Activated gamma-delta T cell treated with anti-CD3 and anti-CD28 coated beads, Interleukin-2, amount 50 U/mL, for 16 hours (primary cell): ENCODE measurements at regions not wholly inside any gene's neighbourhood (a gene's known extent, or its start where the extent isn't known, plus 50 kb on each side); places are given as distances from the start of the nearest gene placed in this dataset.
"Not testable (repeated sequence)": the region's sequence is repeated elsewhere in the genome, so short reads cannot be mapped to it uniquely, and the experiment has no call there.

Source experiments
- DNase-seq: peaks from one replicate; pipeline ENCODE4 v3.0.0-alpha.2; 2020; ENCODE audit warnings: low read depth

DNA sequence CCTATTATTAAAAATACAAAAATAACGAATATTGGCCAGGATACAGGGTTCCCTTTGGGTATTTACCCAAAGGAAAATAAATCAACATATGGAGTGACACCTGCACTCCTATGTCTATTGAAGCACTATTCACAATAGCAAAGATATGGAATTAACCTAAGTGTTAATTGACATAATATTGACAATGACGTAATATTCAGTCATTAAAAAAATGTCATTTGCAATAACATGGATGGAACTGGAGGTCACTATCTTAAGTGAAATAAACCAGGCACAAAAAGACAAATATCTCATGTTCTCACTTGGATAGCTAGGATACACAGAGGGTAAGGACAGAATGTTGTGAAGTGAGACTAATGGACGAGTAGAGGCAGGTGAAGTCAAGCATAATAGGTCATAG is 326.3 kb upstream of the PTGER4 start:
- no peak for DNase-seq

DNA sequence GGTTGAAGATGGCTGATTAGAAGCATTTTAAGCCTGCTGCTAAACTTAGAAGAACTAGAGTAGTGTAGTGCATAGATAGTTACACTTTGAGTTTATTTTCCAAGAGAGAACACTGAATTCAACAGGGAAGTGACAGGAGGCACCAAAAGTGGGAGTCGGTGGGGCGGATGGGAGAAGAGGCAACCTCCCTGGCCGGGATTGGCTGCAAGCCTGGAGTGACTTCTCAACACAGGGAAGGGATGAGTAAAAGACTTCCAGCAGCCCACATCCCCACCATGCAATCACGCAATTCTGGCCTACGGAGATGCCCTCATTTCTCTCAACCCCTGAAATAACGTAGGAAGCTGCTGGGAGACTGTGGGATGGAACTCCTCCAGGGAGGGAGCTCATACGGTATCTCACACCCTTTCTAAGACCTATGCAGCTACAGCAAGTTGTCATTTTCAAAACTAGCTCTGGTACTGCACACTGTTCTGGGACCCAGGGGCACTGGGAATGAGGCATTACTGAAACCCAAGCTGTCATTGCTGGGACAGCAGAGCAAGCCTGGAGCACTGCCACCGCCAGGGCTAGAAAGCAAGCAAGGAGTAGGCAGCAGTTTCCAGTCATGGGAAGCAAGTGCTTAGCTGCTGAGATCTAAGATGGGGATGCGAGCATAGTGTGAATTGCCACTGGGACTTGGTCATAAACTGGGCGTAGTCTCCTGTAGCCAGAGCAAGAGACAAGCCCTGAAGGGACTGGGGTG is 331.6 kb upstream of the PTGER4 start:
- DNase-seq: no peak

DNA sequence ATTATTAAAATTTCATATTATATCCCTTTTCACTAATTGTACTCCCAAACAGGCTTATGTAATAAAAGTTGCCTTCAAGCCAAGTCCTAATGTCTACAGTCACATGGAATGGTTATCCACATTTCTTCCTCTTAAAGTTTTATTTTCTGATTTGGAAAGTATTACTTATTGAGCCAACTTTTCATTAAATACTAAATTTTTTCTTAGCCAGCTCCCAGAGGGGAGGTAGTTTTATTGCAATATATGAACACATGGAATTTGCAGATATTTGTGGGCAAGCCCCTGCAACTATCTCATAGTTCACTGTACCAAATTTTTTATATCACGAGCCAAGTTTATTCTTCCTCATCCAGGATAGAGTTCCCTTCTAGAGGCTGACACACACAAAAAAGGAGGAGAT is 332.8 kb upstream of the PTGER4 start:
- DNase-seq: no peak

DNA sequence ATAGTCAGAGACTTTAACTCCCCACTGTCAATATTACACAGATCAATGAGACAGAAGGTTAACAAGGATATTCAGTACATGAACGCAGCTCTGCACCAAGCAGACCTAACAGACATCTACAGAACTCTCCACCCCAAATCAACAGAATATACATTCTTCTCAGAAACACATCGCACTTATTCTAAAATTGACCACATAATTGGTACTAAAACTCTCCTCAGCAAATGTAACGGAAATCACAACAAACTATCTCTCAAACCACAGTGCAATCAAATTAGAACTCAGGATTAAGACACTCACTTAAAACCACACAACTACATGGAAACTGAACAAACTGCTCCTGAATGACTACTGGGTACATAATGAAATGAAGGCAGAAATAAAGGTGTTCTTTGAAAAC is 341.3 kb upstream of the PTGER4 start:
- not testable (repeated sequence) for DNase-seq

DNA sequence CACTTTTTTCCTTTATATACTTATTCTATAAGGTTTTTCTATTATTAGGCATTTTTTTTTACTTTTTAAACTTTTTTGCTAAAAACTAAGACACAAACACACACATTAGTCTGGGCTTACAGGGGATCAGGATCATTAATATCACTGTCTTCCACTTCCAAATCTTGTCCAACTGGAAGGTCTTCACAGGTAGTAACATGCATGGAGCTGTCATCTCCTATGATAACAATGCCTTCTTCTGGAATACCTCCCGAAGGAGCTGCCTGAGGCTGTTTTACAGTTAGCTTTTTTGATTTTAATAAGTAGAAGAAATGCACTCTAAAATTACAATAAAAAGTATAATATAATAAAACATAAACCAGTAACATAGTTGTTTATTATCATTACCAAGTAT is 345.5 kb upstream of the PTGER4 start:
- DNase-seq: no peak

DNA sequence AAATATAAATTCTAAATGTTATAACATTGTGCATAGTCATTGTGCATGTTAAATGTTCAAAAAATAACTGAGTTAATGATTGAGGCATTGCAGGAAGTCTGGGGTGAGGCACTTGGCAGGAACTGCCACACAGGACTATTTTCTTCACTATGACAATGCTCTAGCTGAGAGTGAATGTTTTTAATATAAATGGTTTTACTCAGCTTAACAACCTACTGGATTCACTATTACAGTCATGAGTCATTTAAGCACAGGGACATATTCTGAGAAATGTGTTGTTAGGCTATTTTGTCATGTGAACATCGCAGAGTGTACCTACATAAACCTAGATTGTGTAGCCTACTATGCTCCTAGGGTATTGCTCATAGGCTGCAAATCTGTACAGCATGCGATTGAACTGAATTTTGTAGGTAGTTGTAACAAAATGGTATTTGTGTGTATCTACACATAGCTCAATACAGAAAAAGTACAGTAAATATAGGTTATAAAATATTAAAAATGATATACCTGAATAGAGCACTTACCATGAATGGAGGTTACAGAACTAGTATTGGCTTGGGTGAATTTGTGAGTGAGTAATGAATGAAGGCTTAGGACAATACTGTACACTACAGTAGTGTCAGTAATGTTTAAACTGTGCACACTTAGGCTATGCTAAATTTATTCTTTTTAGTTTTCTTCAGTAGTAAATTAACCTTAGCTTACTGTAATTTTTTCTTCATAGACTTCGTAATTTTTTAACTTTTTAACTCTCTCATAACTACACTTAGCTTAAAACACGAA is 346.1 kb upstream of the PTGER4 start:
- no peak for DNase-seq

DNA sequence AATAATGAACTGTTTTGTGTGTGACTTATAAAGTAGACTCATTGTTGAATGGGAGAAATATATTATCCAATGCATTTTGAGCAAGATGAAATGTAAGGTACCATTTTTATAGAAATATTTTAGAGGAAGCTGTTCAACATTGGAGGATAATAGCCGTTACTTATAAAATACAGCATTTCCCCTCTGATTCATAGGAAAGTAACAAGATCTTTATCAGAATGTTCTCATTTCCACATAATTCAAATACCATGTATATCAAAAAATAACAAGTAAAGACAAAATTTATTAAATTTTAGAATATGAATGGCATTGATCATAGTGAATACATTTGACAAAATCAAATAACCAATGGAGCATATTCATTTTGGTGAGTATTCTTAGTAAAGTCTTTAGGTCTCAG is 346.7 kb upstream of the PTGER4 start:
- no peak for DNase-seq

DNA sequence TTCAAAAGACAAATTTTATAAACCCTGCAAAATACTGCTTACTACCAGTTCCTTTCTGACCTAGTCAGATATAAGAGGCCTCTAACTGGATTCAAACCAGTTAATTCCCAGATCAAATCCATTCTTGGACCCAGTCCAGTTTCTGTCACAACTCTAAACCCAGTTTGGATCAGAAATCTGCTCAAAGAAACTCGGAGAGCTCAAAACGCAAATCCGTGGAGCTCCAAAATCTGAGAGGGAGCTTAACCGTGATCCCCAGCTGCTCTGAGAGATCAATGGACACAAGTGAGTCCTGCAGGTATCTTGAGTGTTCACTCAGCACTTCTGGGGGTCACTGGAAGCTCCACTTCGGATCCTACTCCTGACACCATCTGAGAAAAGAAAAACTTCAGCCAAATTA is 348.1 kb upstream of the PTGER4 start:
- no peak for DNase-seq

DNA sequence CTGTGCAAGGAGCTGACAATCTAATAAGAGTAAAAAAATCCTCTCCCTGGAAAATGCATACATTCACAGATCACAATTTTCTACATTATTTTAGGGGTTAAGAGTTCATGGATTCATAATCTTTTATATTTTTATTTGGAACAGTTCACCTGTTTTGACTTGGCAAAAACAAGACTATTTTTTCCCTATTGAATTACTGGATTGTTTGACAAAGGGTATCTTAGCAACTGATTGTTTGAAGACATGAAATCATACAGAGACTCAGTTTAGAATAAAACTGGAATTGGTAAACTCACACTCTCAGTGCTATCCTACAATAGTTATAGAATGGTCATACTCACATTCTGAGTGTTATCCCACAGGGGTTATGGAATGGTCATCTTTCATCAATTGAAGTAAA is 358.2 kb upstream of the PTGER4 start:
- no peak for DNase-seq

DNA sequence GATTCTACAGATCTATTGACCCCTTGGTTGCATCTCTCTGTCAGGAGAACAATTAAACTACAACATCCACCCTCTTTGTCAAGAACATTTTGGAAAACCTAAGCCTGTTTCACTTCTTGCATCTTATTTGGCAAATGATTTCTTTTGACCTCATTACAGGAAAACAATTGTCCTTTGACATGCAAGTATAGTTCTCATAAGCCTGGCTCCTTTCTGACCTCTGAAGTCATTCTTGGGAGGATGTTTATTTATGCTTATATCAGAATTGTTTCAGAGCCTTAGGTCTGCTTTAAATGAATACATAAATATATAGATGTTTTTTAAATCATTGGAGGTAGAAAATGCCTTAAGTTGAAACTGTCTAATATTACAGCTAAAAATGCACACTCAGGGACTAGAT is 361.3 kb upstream of the PTGER4 start:
- DNase-seq: no peak

DNA sequence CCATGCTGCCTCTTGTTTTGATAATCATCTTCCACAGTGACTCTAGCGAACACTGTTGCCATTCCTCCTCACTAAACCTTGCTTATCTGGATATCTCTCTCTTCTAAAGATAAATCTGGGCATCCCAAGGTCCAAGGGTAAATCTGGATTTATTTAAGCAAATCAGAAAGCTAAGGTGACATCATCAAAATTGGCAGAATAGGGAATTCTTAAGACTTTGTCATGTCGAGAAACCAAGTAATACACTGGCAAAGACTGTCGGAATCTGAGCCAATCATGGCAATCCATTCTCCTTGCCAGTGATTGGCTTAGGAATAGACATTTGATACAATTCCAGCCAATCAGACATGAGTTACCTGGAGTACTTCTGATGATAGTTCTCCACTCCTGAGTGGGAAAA is 362.7 kb upstream of the PTGER4 start:
- no peak for DNase-seq

DNA sequence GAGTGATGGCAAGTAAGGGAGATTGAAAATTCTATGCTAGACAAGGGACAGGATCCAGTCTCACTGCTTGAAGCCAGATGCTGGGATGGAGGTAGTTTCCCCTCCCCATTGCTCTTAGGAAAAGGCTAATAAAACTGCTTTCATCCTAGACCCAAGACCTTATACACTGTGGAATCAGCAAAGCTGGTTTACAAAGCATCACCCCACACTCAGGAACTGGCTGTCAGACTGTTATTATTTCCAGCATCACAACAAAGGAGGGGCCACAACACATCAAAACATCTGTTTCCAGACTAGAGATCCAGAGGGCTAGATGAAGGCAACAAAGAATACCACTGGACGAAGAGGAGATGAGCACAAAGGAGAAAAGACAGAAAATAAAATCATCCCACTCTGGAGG is 364.6 kb upstream of the PTGER4 start:
- no peak for DNase-seq

DNA sequence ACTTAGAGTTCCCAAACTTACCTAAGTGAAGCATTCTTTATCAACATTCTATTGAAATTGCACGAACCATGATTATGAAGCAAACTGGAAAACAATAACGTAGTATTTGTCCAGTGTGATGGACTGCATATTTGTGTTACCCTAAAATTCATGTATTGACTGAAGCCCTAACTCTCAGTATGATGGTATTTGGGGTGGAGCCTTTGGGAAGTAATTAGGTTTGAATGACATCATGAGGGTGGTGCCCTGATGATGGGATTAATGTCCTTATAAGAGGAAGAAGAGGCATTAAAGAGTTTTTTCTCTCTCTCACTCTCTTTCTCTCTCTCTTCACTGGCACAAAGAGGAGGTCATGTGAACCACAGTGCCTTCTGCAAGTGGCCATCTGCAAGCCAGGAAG is 365.4 kb upstream of the PTGER4 start:
- no peak for DNase-seq

DNA sequence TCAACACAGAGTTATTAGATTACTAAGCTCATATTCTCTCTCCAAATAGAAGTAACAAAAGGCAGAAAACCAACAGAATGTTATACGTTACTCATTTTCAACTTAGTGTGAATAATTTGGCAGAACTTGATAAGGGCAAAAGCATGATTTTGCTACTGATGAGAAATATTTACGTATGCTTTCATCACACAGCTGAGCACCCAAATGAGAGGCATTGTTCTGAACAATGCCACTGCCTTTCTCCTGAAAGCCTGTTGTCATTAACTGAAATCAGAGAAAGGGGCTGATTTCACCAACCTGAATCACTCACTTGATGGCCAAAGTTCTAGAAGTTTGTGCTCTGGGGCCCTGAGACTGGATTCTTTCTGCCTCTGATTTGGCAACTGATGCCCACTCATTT is 367.5 kb upstream of the PTGER4 start:
- DNase-seq: no peak

DNA sequence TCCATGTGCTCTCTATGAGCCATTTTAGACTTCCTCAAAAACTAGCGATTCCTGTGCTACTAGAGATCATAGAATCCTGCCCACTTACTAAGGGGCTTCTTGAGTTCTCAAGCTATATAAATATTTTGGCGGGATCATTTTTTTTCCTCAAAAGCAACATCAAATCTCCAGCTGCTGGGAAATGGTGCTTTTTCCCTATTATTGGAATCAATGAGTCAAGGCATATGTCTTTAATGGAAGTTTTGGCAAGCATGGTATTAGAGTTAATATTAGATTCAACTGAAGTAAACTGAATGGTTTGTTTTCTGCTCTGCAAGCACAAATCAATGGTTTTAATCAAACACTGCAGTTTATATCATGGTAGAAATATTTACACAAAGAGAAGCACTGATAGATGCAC is 369.9 kb upstream of the PTGER4 start:
- no peak for DNase-seq

DNA sequence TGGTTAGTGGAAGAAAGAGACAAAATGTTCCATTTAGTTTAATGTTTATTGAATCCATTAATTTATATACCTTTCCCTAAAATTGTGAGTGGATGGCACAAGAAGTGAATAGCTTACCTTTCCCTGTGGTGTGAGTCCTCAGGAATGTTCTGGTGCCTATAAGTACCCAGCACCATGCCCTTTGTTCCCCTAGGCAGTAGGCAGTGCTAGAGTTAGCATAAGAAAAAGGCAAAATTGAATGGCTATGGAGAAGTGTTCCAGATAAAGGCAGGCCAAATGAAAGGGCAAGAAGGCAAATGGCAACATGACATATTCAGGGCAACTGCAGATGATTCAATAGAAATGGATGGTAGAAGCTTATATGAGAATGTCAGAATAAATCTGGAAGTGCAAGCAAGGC is 370.8 kb upstream of the PTGER4 start:
- no peak for DNase-seq

DNA sequence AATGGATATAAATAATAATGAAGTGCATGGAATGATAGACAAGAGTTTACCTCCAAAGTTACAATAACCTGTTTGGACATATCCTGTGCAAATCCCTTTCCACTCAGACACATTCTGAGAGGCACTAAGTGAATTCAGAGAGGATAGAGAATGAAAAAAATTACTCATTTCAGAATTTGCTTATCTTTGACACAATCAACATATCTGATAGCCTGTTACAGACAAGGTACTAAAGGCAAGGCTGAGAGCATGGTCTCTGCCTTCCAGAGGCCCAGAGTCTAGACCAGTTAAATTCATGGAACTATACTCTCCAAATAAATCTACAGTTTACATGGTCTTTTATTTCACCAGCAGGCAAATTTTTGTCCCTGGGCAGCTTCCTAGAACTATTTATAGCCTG is 371.8 kb upstream of the PTGER4 start:
- DNase-seq: no peak

DNA sequence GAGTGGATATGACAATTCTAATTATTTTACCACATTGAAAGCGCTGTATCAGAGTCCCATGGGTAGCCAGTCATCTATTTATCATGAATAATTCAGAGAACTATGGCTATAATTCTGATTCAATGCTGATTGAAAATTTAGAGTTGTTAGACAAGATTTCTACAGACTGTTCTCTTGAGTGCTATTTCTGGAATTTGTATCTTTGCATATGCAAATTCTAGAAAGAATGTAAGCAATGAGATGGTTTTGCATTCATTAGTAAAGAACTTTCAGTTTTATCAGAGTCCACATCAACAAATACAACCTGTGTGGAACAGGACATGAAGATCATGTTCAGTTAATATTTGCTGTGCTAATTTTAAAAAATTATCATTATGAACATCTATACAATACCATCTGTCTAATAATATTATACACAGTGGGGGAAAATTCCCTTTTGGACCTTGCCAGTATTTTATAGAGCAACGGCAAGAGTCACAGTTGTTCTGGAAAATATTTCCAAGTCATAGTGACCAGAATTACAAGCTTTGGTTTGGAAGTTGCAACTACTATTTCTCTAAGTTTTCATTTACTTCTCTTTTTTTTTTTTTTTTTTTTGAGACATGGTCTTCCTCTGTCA is 372.7 kb upstream of the PTGER4 start:
- DNase-seq: no peak

DNA sequence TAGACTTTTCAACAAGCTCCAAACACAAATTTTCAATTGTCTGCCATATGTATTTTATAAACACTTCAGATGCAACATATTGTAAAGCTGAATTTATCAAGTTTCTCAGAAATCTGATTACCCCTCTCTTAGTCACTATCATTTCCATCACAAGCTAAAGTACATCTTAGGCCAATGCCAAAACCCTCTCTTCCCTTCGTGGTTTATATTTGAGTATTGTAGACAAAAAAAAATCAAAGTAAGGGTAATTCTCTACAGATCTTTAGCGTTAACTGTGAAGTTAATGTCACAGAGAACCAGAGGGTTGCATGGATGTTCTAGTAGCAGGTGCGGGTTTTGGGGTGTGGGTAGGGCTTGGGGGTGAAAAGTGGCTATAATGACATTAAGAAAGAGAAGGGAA is 387.7 kb upstream of the PTGER4 start:
- DNase-seq: no peak

DNA sequence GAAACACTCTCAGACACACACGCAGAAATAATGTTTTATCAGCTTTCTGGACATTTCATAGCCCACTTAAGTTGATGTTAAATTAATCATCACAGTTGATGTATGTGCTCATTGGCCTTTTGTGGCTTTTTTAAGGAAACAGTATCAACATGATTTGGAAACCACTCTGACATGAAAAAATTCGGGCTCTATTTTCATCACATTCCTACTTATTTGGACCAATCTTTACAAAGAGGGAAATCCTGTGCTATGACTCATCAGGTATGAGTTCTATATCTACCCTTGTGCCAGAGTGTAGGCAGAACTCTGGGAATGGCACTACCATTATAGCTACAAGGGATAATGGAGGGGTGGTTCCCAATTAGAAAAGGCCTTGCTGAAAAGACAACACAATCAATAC is 388.4 kb upstream of the PTGER4 start:
- DNase-seq: no peak

DNA sequence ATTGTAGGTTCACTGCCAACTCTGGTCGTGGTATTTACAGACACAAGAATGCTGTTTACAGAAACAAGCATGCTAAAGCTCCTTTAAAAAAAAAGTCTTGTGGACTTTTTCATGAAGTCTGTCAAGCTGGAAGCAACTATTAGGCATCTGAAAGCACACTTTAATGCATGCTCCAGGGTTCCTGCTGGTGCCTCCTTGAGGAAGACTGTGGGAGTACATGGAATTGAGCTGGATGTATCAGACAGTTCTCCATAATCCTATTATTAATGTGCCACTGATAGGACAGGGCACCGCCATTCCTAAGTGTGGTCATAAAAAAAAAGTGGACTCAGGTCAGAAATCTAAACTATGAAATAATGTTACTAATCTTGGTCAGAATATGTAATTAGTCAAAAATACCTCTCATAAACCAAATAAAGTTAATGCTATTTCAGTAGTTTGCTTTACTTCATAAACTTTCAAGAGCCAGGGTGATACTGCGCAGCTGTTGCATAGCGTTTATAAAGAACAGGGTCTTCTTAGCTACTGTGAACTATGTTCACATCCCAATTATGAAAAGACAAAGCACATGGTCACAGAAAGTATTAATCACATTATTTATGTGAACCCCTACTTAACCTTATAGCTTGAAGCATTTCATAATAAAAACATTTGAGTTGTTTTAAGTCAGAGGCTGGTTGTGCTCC is 390.8 kb upstream of the PTGER4 start:
- DNase-seq: no peak

DNA sequence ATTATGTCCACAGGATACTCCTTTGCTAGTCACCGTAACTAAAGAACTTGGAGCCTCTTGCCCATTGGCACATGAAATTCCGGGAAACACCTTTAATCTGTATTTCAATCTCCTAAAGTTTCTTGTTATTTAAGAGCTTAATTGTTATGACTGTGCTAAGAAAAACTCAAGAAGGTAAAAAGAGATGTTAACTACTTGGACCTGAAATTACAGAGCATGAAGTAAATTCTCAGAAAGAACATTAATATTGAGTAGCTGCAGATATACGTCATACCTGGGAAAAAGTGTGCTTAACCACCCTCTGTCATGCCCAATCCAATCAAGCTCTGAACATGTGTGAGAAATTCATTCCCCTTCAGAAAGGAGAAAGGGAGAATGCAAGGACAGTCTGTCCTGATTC is 394.9 kb upstream of the PTGER4 start:
- DNase-seq: no peak

DNA sequence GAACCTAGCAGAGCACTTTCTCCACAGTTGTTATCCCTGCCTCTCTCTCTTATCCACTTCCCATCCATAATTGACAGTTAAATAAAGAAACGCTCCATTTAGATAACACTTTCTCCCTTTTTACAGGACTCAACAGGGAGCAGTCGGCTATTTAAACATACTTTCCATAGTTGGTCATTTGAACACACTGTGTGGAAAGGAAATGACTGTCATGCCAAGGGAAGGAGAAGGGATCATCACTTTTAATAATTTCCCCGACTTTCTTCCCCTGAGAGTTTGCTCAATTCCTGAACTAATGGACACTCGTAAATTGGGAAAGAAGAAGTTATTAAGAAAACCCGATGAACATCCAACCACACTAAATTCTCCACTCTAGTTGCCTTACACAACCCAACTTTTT is 400.8 kb upstream of the PTGER4 start:
- DNase-seq: no peak
